ENCODE measurements at regions not wholly inside any gene's neighbourhood (a gene's known extent, or its start where the extent isn't known, plus 50 kb on each side); places are given as distances from the start of the nearest gene placed in this dataset.

- TF ChIP-seq EP300 (IDR thresholded peaks at IDR 0.05) = no peak
- no peak for TF ChIP-seq CTCF (IDR thresholded peaks at IDR 0.05)
- TF ChIP-seq POLR2A (IDR thresholded peaks at IDR 0.05) = no peak
These were observed 202.9 kb downstream of the RAB11FIP4 start for GRCh38 chr17:31594416-31594815.
